Upper lobe of right lung (tissue), 1 donor: ENCODE measurements at regions not wholly inside any gene's neighbourhood (a gene's known extent, or its start where the extent isn't known, plus 50 kb on each side); places are given as distances from the start of the nearest gene placed in this dataset.

ENCODE experiments used
- ATAC-seq: fragments of 200-7000 bp; cut with Tn5 transposase; one replicate; pipeline ENCODE4 v1.9.1; 2020; ENCODE audit warnings: mild to moderate bottlenecking, moderate library complexity
- DNase-seq: peaks from one replicate; pipeline ENCODE4 v3.0.0-alpha.2; 2020
- H3K27ac ChIP-seq: fragments of 200-600 bp; one replicate; pipeline ENCODE4 v1.8.0; 2022
- H3K27me3 ChIP-seq: fragments of 200-600 bp; one replicate; pipeline ENCODE4 v1.8.0; 2022; ENCODE audit warnings: mild to moderate bottlenecking
- H3K36me3 ChIP-seq: fragments of 200-600 bp; one replicate; pipeline ENCODE4 v1.8.0; 2022
- H3K4me1 ChIP-seq: fragments of 200-600 bp; one replicate; pipeline ENCODE4 v1.8.0; 2022
- H3K4me3 ChIP-seq: fragments of 200-600 bp; one replicate; pipeline ENCODE4 v1.8.0; 2022; ENCODE audit warnings: mild to moderate bottlenecking
- H3K9me3 ChIP-seq: fragments of 200-600 bp; one replicate; pipeline ENCODE4 v1.8.0; 2022
- CTCF ChIP-seq: fragments of 200-600 bp; IDR thresholded peaks from one replicate; pipeline ENCODE4 v1.8.0; 2022; ENCODE audit warnings: antibody characterized with exemption
- intact Hi-C: fragments of 100-400 bp; cut with DNase I; formaldehyde crosslinking; loops from one replicate; pipeline ENCODE4 v1.11.0; 2022
- donor health status: DM: no; HTN: yes; CAD: no; lungs with severe emphysema.

- H3K27me3 ChIP-seq: no peaks in the 10 kb centered on the region
- DNase-seq (no peak), ATAC-seq (no peak)
- no peak for TF ChIP-seq CTCF
- no peaks in the 10 kb centered on the region for H3K9me3 ChIP-seq
- H3K4me3 ChIP-seq: no peak overlapping the region
- no peaks in the 10 kb centered on the region for H3K4me1 ChIP-seq
- H3K36me3 ChIP-seq: no peaks in the 10 kb centered on the region
- H3K27ac ChIP-seq: no peak overlapping the region
- intact Hi-C loops: no loop called here
Observed at GRCh38 chr7:116135306-116135705, 75.0 kb upstream of the TES start.

- Histone ChIP-seq H3K36me3 (no peaks in the 10 kb centered on the region), H3K27me3 (no peaks in the 10 kb centered on the region), H3K4me3 (no peak overlapping the region), H3K27ac (no peak overlapping the region), H3K4me1 (no peaks in the 10 kb centered on the region), H3K9me3 (no peaks in the 10 kb centered on the region)
- intact Hi-C loops: no loop called here
- TF ChIP-seq CTCF: peak; percentile 79
- ATAC-seq (peak; percentile 95), DNase-seq (no peak)
Observed at GRCh38 chr7:116138202-116138801, 72.0 kb upstream of the TES start.

- Histone ChIP-seq H3K4me3 (no peak overlapping the region), H3K27ac (no peak overlapping the region), H3K4me1 (no peaks in the 10 kb centered on the region), H3K27me3 (no peaks in the 10 kb centered on the region), H3K36me3 (no peaks in the 10 kb centered on the region), H3K9me3 (no peaks in the 10 kb centered on the region)
- DNase-seq: no peak
- no peak for TF ChIP-seq CTCF
- intact Hi-C loops: no loop called here
- peak; percentile 36 for ATAC-seq
Observed at GRCh38 chr7:116139007-116139406, 71.3 kb upstream of the TES start.

DNA sequence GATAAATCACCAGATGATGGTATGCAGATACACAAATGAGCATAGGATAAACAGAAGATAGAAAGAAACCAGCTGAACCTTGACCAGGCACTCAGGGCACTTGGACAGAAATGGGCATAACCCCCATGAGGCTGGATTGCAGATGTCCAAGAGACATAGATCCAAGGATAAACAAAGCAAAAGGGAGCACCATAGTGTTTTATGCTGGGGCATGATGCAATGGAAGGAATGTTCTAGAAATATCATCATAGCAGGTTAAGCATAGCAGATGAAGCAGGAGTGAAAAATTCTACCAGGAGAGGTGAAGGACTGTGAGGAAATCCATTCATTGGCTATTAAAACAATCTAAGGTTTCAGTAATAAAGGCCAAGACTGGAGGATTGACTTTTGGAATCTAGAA, 70.5 kb upstream of the TES start:
- H3K36me3 ChIP-seq: no peaks in the 10 kb centered on the region
- no peaks in the 10 kb centered on the region for H3K27me3 ChIP-seq
- intact Hi-C loops: no loop called here
- TF ChIP-seq CTCF: no peak
- no peak for DNase-seq
- ATAC-seq: no peak
- no peaks in the 10 kb centered on the region for H3K9me3 ChIP-seq
- H3K27ac ChIP-seq: no peak overlapping the region
- H3K4me1 ChIP-seq: no peaks in the 10 kb centered on the region
- no peak overlapping the region for H3K4me3 ChIP-seq

DNA sequence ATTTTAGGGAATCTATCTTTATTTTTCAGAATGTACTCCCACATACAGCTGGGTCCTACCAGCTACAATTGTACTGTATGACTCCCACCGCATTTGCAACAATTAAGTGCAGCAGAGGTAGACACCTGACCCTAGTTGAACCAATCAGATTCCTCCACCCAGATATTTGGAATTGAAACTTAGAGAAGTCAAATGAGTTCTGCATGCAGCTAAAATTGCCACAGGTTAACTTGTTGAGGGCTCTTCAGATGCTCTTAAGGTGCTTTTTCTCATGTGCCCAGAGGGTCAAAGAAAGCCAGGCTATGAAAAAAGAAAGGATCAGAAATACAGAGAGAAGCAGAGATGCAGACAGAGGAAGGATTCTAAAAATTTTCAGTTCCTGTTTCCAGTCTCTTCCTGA, 68.0 kb upstream of the TES start:
- Histone ChIP-seq H3K27ac (no peak overlapping the region), H3K4me3 (no peak overlapping the region), H3K4me1 (no peaks in the 10 kb centered on the region), H3K27me3 (no peaks in the 10 kb centered on the region), H3K36me3 (no peaks in the 10 kb centered on the region), H3K9me3 (no peaks in the 10 kb centered on the region)
- ATAC-seq: peak; percentile 66
- no peak for DNase-seq
- intact Hi-C loops: no loop called here
- TF ChIP-seq CTCF: no peak

DNA sequence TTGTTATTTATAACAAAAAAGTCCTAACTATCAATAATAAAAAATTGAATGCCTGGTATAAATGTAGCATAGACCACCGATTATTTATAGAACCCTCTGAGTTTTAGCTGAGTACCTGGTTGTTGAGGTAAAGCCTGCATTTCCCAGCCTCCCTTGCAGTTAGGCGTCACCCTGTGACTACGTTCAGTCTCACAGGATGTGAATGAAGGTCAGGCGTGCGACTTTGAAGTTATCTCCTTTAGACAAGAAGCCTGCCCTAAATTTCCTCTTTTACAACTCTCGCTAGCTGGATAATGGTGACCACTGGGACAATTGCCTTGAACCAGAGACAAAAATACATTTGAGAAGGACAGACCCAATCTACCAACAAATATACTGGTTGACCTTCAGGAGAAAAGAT, 67.5 kb upstream of the TES start:
- Histone ChIP-seq H3K4me1 (no peaks in the 10 kb centered on the region), H3K27me3 (no peaks in the 10 kb centered on the region), H3K4me3 (no peak overlapping the region), H3K36me3 (no peaks in the 10 kb centered on the region), H3K27ac (no peak overlapping the region), H3K9me3 (no peaks in the 10 kb centered on the region)
- no peak for TF ChIP-seq CTCF
- intact Hi-C loops: no loop called here
- ATAC-seq: no peak
- DNase-seq: no peak
